OCI-LY7 (cell line): ENCODE measurements at regions not wholly inside any gene's neighbourhood (a gene's known extent, or its start where the extent isn't known, plus 50 kb on each side); places are given as distances from the start of the nearest gene placed in this dataset.
"Not testable (repeated sequence)": the region's sequence is repeated elsewhere in the genome, so short reads cannot be mapped to it uniquely, and the experiment has no call there.

Experiments
- BruUV-seq: library from RNA; stranded (reverse); fragments of 400-500 nt; replicated peaks from 2 replicates; lab custom pipeline; 2021; lab: Mats Ljungman, UMichigan
- CTCF ChIA-PET: fragments of 300-600 bp; sonication (Branson Sonifier 250); formaldehyde crosslinking; loops from one replicate; lab custom pipeline; 2022; ENCODE audit warnings: antibody characterized with exemption; ENCODE audit not compliant: unreplicated experiment; lab: Charles Lee
- POLR2A ChIA-PET: fragments of 300-600 bp; sonication (Branson Sonifier 250); formaldehyde crosslinking; loops from one replicate; lab custom pipeline; 2022; ENCODE audit warnings: antibody characterized with exemption; lab: Charles Lee
- DNase-seq: peaks from one replicate; pipeline ENCODE4 v3.0.0-alpha.2; 2015; ENCODE audit warnings: low spot score
- H2AFZ ChIP-seq: fragments of 200-600 bp; sonication (generic), shearing (Covaris generic); 2 replicates; pipeline ENCODE4 v1.6.1; 2014; ENCODE audit warnings: mild to moderate bottlenecking, antibody characterized with exemption, low read length, moderate library complexity
- H3K27ac ChIP-seq: fragments of 200-600 bp; sonication (generic); 2 replicates; pipeline ENCODE4 v1.5.1; 2014; ENCODE audit warnings: mixed run types, low read depth, mild to moderate bottlenecking, moderate library complexity, low read length, inconsistent platforms; ENCODE audit not compliant: poor library complexity, severe bottlenecking
- H3K36me3 ChIP-seq: fragments of 200-600 bp; sonication (generic); 2 replicates; pipeline ENCODE4 v1.6.1; 2014; ENCODE audit warnings: mild to moderate bottlenecking, antibody characterized with exemption, low read length, moderate library complexity, mixed read lengths; ENCODE audit not compliant: insufficient read depth
- H3K4me1 ChIP-seq: fragments of 200-600 bp; sonication (generic); 2 replicates; pipeline ENCODE4 v1.5.1; 2014; ENCODE audit warnings: mild to moderate bottlenecking, low read length; ENCODE audit not compliant: insufficient read depth, poor library complexity, severe bottlenecking
- H3K4me2 ChIP-seq: fragments of 200-600 bp; sonication (generic); 2 replicates; pipeline ENCODE4 v1.6.1; 2014; ENCODE audit warnings: mild to moderate bottlenecking, low read length
- H3K4me3 ChIP-seq: fragments of 200-600 bp; sonication (generic); 2 replicates; pipeline ENCODE4 v1.5.1; 2014; ENCODE audit warnings: mild to moderate bottlenecking, low read depth, low read length; ENCODE audit not compliant: poor library complexity, severe bottlenecking
- H3K79me2 ChIP-seq: fragments of 200-600 bp; sonication (generic); 2 replicates; pipeline ENCODE4 v1.6.1; 2016; ENCODE audit warnings: low read depth, mild to moderate bottlenecking, low read length, moderate library complexity, mixed read lengths; ENCODE audit not compliant: insufficient read depth
- H3K9me2 ChIP-seq: fragments of 200-600 bp; sonication (generic); 2 replicates; pipeline ENCODE4 v1.6.1; 2016; ENCODE audit warnings: mild to moderate bottlenecking, low read length, mixed read lengths; ENCODE audit not compliant: insufficient read depth
- H3K9me3 ChIP-seq: fragments of 200-600 bp; sonication (generic); 2 replicates; pipeline ENCODE4 v1.6.1; 2014; ENCODE audit warnings: mild to moderate bottlenecking, mixed run types, low read length, mixed read lengths
- H4K20me1 ChIP-seq: fragments of 200-600 bp; sonication (generic); 2 replicates; pipeline ENCODE4 v1.6.1; 2014; ENCODE audit warnings: mild to moderate bottlenecking, antibody characterized with exemption, low read length, moderate library complexity, mixed read lengths; ENCODE audit not compliant: insufficient read depth
- EZH2phosphoT487 ChIP-seq: fragments of 200-600 bp; sonication (generic); IDR thresholded peaks from 2 replicates; pipeline ENCODE4 v1.6.1; 2018; ENCODE audit warnings: low read depth, borderline replicate concordance, mild to moderate bottlenecking, mixed run types, antibody characterized with exemption, low read length, moderate library complexity, mixed read lengths
- intact Hi-C: fragments of 100-400 bp; cut with micrococcal nuclease; formaldehyde crosslinking; loops from one replicate; pipeline ENCODE4 v1.10.0; 2022; ENCODE audit not compliant: unreplicated experiment
- TF ChIP-seq, protein P1 (sequence below): fragments of 200-600 bp; sonication (generic); conservative IDR thresholded peaks from 2 replicates; pipeline ENCODE4 v1.5.1; 2014; ENCODE audit warnings: mild to moderate bottlenecking, antibody characterized with exemption, low read length, moderate library complexity, mixed read lengths

DNA sequence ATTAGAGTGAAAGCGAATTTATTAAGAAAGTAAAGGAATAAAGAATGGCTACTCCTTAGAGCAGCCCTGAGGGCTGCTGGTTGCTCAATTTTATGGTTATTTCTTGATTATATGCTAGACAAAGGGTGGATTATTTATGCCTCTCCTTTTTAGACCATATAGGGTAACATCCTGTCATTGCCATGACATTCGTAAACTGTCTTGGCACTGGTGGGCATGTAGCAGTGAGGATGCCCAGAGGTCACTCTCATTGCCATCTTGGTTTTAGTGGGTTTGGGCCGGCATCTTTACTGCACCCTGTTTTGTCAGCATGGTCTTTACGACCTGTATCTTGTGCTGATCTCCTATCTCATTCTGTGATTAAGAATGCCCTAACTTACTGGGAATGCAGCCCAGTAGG, 58.2 kb downstream of the TANC2 start:
- POLR2A ChIA-PET = no interaction called here
- CTCF ChIA-PET = no interaction called here
- no TSS peak for BruUV-seq
- DNase-seq = no peak
- Histone ChIP-seq H3K9me2 (no peaks in the 10 kb centered on the region), H3K36me3 (no peaks in the 10 kb centered on the region), H3K27ac (no peak overlapping the region), H3K9me3 (no peaks in the 10 kb centered on the region), H3K4me3 (no peak overlapping the region), H3K79me2 (no peaks in the 10 kb centered on the region), H3K4me1 (no peaks in the 10 kb centered on the region), H3K4me2 (no peak overlapping the region), H2AFZ (no peak overlapping the region), H4K20me1 (no peaks in the 10 kb centered on the region)
- intact Hi-C loops = no loop called here
- TF ChIP-seq, protein P1, sequence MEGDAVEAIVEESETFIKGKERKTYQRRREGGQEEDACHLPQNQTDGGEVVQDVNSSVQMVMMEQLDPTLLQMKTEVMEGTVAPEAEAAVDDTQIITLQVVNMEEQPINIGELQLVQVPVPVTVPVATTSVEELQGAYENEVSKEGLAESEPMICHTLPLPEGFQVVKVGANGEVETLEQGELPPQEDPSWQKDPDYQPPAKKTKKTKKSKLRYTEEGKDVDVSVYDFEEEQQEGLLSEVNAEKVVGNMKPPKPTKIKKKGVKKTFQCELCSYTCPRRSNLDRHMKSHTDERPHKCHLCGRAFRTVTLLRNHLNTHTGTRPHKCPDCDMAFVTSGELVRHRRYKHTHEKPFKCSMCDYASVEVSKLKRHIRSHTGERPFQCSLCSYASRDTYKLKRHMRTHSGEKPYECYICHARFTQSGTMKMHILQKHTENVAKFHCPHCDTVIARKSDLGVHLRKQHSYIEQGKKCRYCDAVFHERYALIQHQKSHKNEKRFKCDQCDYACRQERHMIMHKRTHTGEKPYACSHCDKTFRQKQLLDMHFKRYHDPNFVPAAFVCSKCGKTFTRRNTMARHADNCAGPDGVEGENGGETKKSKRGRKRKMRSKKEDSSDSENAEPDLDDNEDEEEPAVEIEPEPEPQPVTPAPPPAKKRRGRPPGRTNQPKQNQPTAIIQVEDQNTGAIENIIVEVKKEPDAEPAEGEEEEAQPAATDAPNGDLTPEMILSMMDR = no peak
- TF ChIP-seq EZH2phosphoT487 = no peak

DNA sequence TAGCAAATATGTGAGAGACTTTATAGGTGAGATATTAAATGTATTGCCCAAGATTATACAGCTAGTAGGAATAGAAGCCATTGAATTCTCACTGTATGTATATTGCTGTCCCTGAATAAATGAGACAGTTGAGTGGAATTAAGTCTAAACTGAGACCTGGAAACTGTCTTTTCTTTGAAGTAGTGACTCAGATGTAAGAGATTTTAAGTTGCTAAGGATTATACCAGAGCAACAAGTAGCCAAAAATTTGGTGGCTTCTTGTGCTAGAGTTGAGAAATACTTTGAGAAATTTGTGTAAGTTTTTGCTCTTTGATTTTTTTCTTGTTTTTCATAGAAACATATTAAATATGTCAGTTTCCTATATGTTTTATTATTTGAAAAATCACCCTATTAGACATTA, 58.7 kb downstream of the TANC2 start:
- intact Hi-C loops = no loop called here
- Histone ChIP-seq H3K36me3 (no peaks in the 10 kb centered on the region), H3K27ac (no peak overlapping the region), H3K4me2 (no peak overlapping the region), H3K79me2 (no peaks in the 10 kb centered on the region), H3K4me1 (no peaks in the 10 kb centered on the region), H4K20me1 (no peaks in the 10 kb centered on the region), H3K9me2 (no peaks in the 10 kb centered on the region), H3K9me3 (no peaks in the 10 kb centered on the region), H3K4me3 (no peak overlapping the region), H2AFZ (no peak overlapping the region)
- DNase-seq = no peak
- no TSS peak for BruUV-seq
- ChIA-PET POLR2A (no interaction called here), CTCF (no interaction called here)
- TF ChIP-seq, protein P1 = no peak
- TF ChIP-seq EZH2phosphoT487 = no peak

DNA sequence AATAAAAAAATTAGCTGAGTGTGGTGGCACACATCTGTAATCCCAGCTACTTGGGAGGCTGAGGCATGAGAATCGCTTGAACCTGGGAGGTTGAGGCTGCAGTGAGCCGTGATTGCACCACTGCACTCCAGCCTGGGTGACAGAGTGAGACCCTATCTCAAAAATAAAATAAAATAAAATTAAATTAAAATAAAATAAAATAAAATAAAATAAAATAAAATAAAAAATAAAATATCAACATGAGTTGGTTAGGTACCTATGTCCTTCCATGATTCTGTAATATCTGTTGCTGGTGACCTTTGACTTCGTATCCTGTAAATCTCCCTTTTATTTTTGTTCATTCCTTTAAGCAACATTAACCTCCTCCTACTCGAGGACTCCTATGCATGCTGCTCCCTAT, 59.6 kb downstream of the TANC2 start:
- CTCF ChIA-PET, BruUV-seq, H3K79me2 ChIP-seq, intact Hi-C loops, H4K20me1 ChIP-seq, H2AFZ ChIP-seq, DNase-seq, H3K36me3 ChIP-seq, H3K9me3 ChIP-seq, H3K4me2 ChIP-seq, POLR2A ChIA-PET, H3K27ac ChIP-seq, H3K4me1 ChIP-seq, H3K9me2 ChIP-seq, H3K4me3 ChIP-seq: not testable (repeated sequence)
